ENCODE measurements at regions not wholly inside any gene's neighbourhood (a gene's known extent, or its start where the extent isn't known, plus 50 kb on each side); places are given as distances from the start of the nearest gene placed in this dataset.

- Histone ChIP-seq H3K4me2 (ENCODE audit: low read depth, low read length) (no peak overlapping the region), H3K27me3 (ENCODE audit: control insufficient read depth in 1 of 2, insufficient read depth in 2 of 2, low read length in 2 of 2) (peaks cover 5 to 38% of the 10 kb centered on the region in 2 experiments), H3K4me3 (replicated peaks in 1 of 3; ENCODE audit: insufficient read depth in 1 of 3, low read depth in 2 of 3, low read length in 3 of 3) (no peak overlapping the region), H3K9me3 (ENCODE audit: low read length) (no peaks in the 10 kb centered on the region), H4K20me1 (ENCODE audit: insufficient read depth, low read length) (peaks cover 4% of the 10 kb centered on the region; the same call in 1 of the 2 replicates), H3K79me2 (ENCODE audit: insufficient read depth, low read length) (no peaks in the 10 kb centered on the region), H2AFZ (ENCODE audit: low read length) (no peak overlapping the region), H3K4me1 (ENCODE audit: insufficient read depth, low read length) (no peaks in the 10 kb centered on the region), H3K27ac (ENCODE audit: extremely low read length, insufficient read depth, low read length) (no peak overlapping the region), H3K9ac (ENCODE audit: insufficient read depth, low read depth, low read length) (no peak overlapping the region), H3K36me3 (replicated peaks in 1 of 2; ENCODE audit: control insufficient read depth in 1 of 2, insufficient read depth in 2 of 2, low read length in 2 of 2) (no peaks in the 10 kb centered on the region)
- POLR2A ChIA-PET: no interaction called here
- FAIRE-seq (no peak), ATAC-seq (no peak), DNase-seq (ENCODE audit: low spot score) (no peak)
- intact Hi-C loops (cut with micrococcal nuclease; ENCODE audit: unreplicated experiment): no loop called here
- no TSS peak for BruUV-seq (replicated peaks)
- CTCF ChIA-PET (ENCODE audit: low intra/inter-chr PET ratio, low total read pairs): interaction anchor here (4.0 kb wide), 1 partner anchor 189 kb away, joined by 38 read pairs; the partner anchor contains the start of gene LINGO1
- in situ Hi-C loops (cut with HindIII; ENCODE audit: extremely low pct_ligation_motif_present, low pct_unique_long_range_greater_than_20kb): loop anchor here (25.0 kb wide), 1 partner anchor 185 kb away; the partner anchor contains the start of gene LINGO1
- TF ChIP-seq IRF9 (CRISPR knock-in tag; IDR thresholded peaks at IDR 0.05; ENCODE audit: borderline replicate concordance): no peak
- 0% methylated on average over 5 of the region's 7 CpGs for WGBS (ENCODE audit: low lambda C conversion rate)
Measured at GRCh38 chr15:77822631-77823230, 190.0 kb upstream of the LINGO1 start.

- Histone ChIP-seq H2AFZ (ENCODE audit: low read length) (no peak overlapping the region), H3K27ac (ENCODE audit: extremely low read length, insufficient read depth, low read length) (no peak overlapping the region), H3K9me3 (ENCODE audit: low read length) (no peaks in the 10 kb centered on the region), H3K4me3 (replicated peaks in 1 of 3; ENCODE audit: insufficient read depth in 1 of 3, low read depth in 2 of 3, low read length in 3 of 3) (no peak overlapping the region), H3K79me2 (ENCODE audit: insufficient read depth, low read length) (no peaks in the 10 kb centered on the region), H3K4me1 (ENCODE audit: insufficient read depth, low read length) (no peaks in the 10 kb centered on the region), H3K4me2 (ENCODE audit: low read depth, low read length) (no peak overlapping the region), H3K9ac (ENCODE audit: insufficient read depth, low read depth, low read length) (no peak overlapping the region), H4K20me1 (ENCODE audit: insufficient read depth, low read length) (peaks cover 4% of the 10 kb centered on the region; the same call in 1 of the 2 replicates), H3K27me3 (ENCODE audit: control insufficient read depth in 1 of 2, insufficient read depth in 2 of 2, low read length in 2 of 2) (peaks cover 9 to 46% of the 10 kb centered on the region in 2 experiments), H3K36me3 (replicated peaks in 1 of 2; ENCODE audit: control insufficient read depth in 1 of 2, insufficient read depth in 2 of 2, low read length in 2 of 2) (no peaks in the 10 kb centered on the region)
- 36% methylated on average over 2 of the region's 2 CpGs for WGBS (ENCODE audit: low lambda C conversion rate)
- ATAC-seq: no peak
- in situ Hi-C loops (cut with HindIII; ENCODE audit: extremely low pct_ligation_motif_present, low pct_unique_long_range_greater_than_20kb): loop anchor here (25.0 kb wide), 1 partner anchor 185 kb away; the partner anchor contains the start of gene LINGO1
- ChIA-PET POLR2A (no interaction called here), CTCF (ENCODE audit: low intra/inter-chr PET ratio, low total read pairs) (interaction anchor here (1.2 to 4.0 kb wide), 3 partner anchors 162 to 188 kb away, joined by 4 to 38 read pairs (median 6); partner anchors contain the start of gene LINGO1)
- BruUV-seq (replicated peaks): no TSS peak
- DNase-seq (ENCODE audit: low spot score): no peak
- no peak for FAIRE-seq
- TF ChIP-seq CREM (IDR thresholded peaks at IDR 0.05) (no peak), CREM (CRISPR knock-in tag; IDR thresholded peaks at IDR 0.05) (no peak), ARNTL (CRISPR knock-in tag; IDR thresholded peaks at IDR 0.05) (no peak), HNRNPL (IDR thresholded peaks at IDR 0.05; ENCODE audit: low read depth, low read length) (no peak), ATAD3A (CRISPR knock-in tag; IDR thresholded peaks at IDR 0.05) (no peak), ZBTB20 (CRISPR knock-in tag; IDR thresholded peaks at IDR 0.05; ENCODE audit: borderline replicate concordance, low read depth) (no peak), ZNF567 (CRISPR knock-in tag; IDR thresholded peaks at IDR 0.05; ENCODE audit: borderline replicate concordance) (no peak), ZNF552 (CRISPR knock-in tag; IDR thresholded peaks at IDR 0.05; ENCODE audit: borderline replicate concordance) (no peak), ZNF503 (CRISPR knock-in tag; IDR thresholded peaks at IDR 0.05) (no peak), BCL3 (CRISPR knock-in tag; IDR thresholded peaks at IDR 0.05) (no peak), JUND (CRISPR knock-in tag; IDR thresholded peaks at IDR 0.05) (no peak), ZNF740 (CRISPR knock-in tag; IDR thresholded peaks at IDR 0.05) (no peak)
- intact Hi-C loops (cut with micrococcal nuclease; ENCODE audit: unreplicated experiment): loop anchor here (1.0 to 2.0 kb wide), 2 partner anchors 163 to 189 kb away; no protein-coding TSS in a partner anchor
Measured at GRCh38 chr15:77821959-77822256, 189.2 kb upstream of the LINGO1 start.
